T-cell (primary cell): ENCODE measurements at regions not wholly inside any gene's neighbourhood (a gene's known extent, or its start where the extent isn't known, plus 50 kb on each side); places are given as distances from the start of the nearest gene placed in this dataset.

Experiments
- ATAC-seq, 4 experiments: fragments of 200-7000 bp in 3 of 4; fragments of 150-1000 bp in 1 of 4; cut with Tn5 transposase; replicated peaks in 1 of 4; 1 replicate in 3 of 4; 2 replicates in 1 of 4; pipeline ENCODE4 v1.10.0; 2021; ENCODE audit warnings: moderate library complexity in 3 of 4, mild to moderate bottlenecking in 2 of 4, moderate number of reproducible peaks in 1 of 4
- CTCF ChIA-PET, 2 donors: fragments of 300-600 bp; sonication (Branson Sonifier 250); formaldehyde crosslinking; loops; one replicate each; lab custom pipeline; 2022; ENCODE audit warnings: antibody characterized with exemption in 2 of 2; lab: Charles Lee
- POLR2A ChIA-PET, 2 donors: fragments of 300-600 bp; sonication (Branson Sonifier 250); formaldehyde crosslinking; loops; one replicate each; lab custom pipeline; 2022; ENCODE audit warnings: antibody characterized with exemption in 2 of 2; lab: Charles Lee
- DNase-seq, 35 experiments: peaks; one replicate each; pipeline versions ENCODE4 v3.0.0 to v3.0.0-alpha.2; 2013 to 2023
- H3K27ac ChIP-seq: one replicate; pipeline ENCODE4 v1.5.1; 2013; ENCODE audit warnings: low read length
- H3K27me3 ChIP-seq, 2 experiments: replicated peaks in 1 of 2; 1 replicate in 1 of 2; 2 replicates in 1 of 2; pipeline versions ENCODE4 v1.6.1 to v1.7.0; 2013; ENCODE audit warnings: low read length in 1 of 2, mixed read lengths in 1 of 2; ENCODE audit not compliant: control insufficient read depth in 2 of 2, insufficient read depth in 2 of 2; ENCODE audit errors: extremely low read depth in 1 of 2
- H3K36me3 ChIP-seq, 2 donors: 1 replicate in 1 of 2; 2 replicates in 1 of 2; pipeline versions ENCODE4 v1.6.1 to v1.7.0; 2013; ENCODE audit warnings: low read length in 1 of 2; ENCODE audit not compliant: control insufficient read depth in 2 of 2, insufficient read depth in 1 of 2; ENCODE audit errors: extremely low read depth in 1 of 2
- H3K4me1 ChIP-seq, 2 experiments: 1 replicate in 1 of 2; 2 replicates in 1 of 2; pipeline versions ENCODE4 v1.6.1 to v1.7.0; 2013; ENCODE audit warnings: low read length in 2 of 2, mixed read lengths in 1 of 2; ENCODE audit not compliant: insufficient read depth in 2 of 2, control insufficient read depth in 1 of 2; ENCODE audit errors: extremely low read depth in 1 of 2
- H3K4me3 ChIP-seq, 2 donors: 1 replicate in 1 of 2; 2 replicates in 1 of 2; pipeline versions ENCODE4 v1.5.1 to v1.7.0; 2013; ENCODE audit warnings: mild to moderate bottlenecking in 2 of 2, low read length in 1 of 2, moderate library complexity in 1 of 2; ENCODE audit not compliant: control insufficient read depth in 1 of 2; ENCODE audit errors: extremely low read depth in 1 of 2
- H3K9me3 ChIP-seq: 2 replicates; pipeline ENCODE4 v1.7.0; 2013
- H3K27ac Mint-ChIP-seq, 2 donors: one replicate each; pipeline ENCODE4 v1.8.0; 2020 to 2021; ENCODE audit warnings: mild to moderate bottlenecking in 2 of 2, mixed read lengths in 2 of 2
- H3K27me3 Mint-ChIP-seq, 2 donors: one replicate each; pipeline ENCODE4 v1.8.0; 2021 to 2022; ENCODE audit warnings: mixed read lengths in 2 of 2
- H3K36me3 Mint-ChIP-seq: one replicate; pipeline ENCODE4 v1.8.0; 2021; ENCODE audit warnings: mixed read lengths
- H3K4me1 Mint-ChIP-seq, 3 donors: one replicate each; pipeline ENCODE4 v1.8.0; 2020 to 2022; ENCODE audit warnings: mixed read lengths in 3 of 3, mild to moderate bottlenecking in 1 of 3
- H3K4me3 Mint-ChIP-seq, 3 donors: one replicate each; pipeline ENCODE4 v1.8.0; 2020 to 2022; ENCODE audit warnings: mild to moderate bottlenecking in 3 of 3, mixed read lengths in 3 of 3, moderate library complexity in 3 of 3
- H3K9me3 Mint-ChIP-seq, 3 donors: one replicate each; pipeline ENCODE4 v1.8.0; 2020 to 2022; ENCODE audit warnings: mixed read lengths in 3 of 3
- WGBS: methylation state at CpG from one replicate; pipeline ENCODE4 v1.1.5; 2013; ENCODE audit warnings: missing lambda C conversion rate; ENCODE audit not compliant: insufficient coverage; 5-methylcytosine and 5-hydroxymethylcytosine counted together

DNA sequence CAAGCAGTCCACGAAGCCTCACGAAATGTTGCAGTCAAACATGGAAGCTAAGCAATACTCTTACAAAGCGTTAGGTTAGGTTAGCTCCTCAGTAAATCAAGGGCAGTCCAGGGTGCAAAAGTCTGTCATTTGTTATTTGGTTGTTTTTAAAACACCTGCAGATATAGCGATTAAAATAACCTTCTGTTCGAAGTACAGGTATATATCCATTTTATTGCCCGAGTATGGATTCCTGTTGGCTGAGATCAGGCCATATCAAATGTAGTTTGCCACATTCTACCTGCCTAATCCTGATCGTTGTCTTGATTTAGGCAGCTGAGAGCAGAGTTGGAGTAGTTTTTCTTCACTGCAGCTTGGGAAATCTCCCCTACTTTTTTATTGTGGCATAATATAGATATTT is 99.5 kb upstream of the EPB41L3 start:
- CTCF ChIA-PET: no interaction called here
- no peaks in the 10 kb centered on the region for H3K4me1 Mint-ChIP-seq

DNA sequence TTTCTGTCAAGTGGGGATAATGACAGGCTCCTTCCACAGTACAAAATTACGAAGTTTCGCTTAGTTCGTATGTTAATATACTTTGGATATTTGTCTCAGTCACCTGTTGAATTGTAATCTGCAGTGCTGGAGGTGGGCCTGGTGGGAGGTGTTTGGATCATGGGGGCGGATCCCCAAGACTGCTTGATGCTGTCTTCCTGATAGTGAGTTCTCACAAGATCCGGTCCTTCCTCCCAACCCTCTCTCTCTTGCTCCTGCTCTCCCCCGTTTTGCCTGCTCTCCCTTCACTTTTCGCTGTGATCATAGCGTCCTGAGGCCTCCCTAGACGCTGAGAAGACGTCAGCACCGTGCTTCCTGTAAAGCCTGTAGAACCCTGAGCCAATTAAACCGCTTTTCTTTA is 97.1 kb upstream of the EPB41L3 start:
- Histone ChIP-seq H3K27ac (no peak overlapping the region), H3K27me3 (peaks cover 2% of the 10 kb centered on the region in 2 experiments), H3K4me3 (no peak overlapping the region), H3K4me1 (no peaks in the 10 kb centered on the region), H3K9me3 (no peaks in the 10 kb centered on the region), H3K36me3 (no peaks in the 10 kb centered on the region)
- Mint-ChIP-seq H3K4me3 (no peak overlapping the region), H3K27ac (no peak overlapping the region), H3K4me1 (no peaks in the 10 kb centered on the region), H3K9me3 (peaks cover 0 to 5% (median 0%) of the 10 kb centered on the region in 3 donors), H3K36me3 (no peaks in the 10 kb centered on the region), H3K27me3 (peaks cover 19 to 30% of the 10 kb centered on the region in 2 donors)
- DNase-seq: no peak
- no peak for ATAC-seq
- WGBS: 79% methylated on average over 7 of the region's 12 CpGs
- POLR2A ChIA-PET: no interaction called here
- CTCF ChIA-PET: interaction anchor here in 1 of 2 donors (0.6 kb wide), 1 partner anchor 230 kb away, joined by 3 read pairs; no protein-coding TSS in a partner anchor

More for the DNA sequence above, 99.5 kb upstream of the EPB41L3 start:
- DNase-seq (no peak), ATAC-seq (no peak)
- POLR2A ChIA-PET: interaction anchor here in 1 of 2 donors (0.5 kb wide), 1 partner anchor 12 kb away, joined by 3 read pairs; no protein-coding TSS in a partner anchor
- Histone ChIP-seq H3K36me3 (no peaks in the 10 kb centered on the region), H3K4me1 (no peaks in the 10 kb centered on the region), H3K4me3 (no peak overlapping the region), H3K27me3 (peaks cover 2% of the 10 kb centered on the region in 2 experiments), H3K27ac (no peak overlapping the region), H3K9me3 (no peaks in the 10 kb centered on the region)
- 94% methylated on average over 3 of the region's 7 CpGs for WGBS
- Mint-ChIP-seq H3K27ac (no peak overlapping the region), H3K9me3 (no peaks in the 10 kb centered on the region), H3K36me3 (no peaks in the 10 kb centered on the region), H3K27me3 (peaks cover 18 to 34% of the 10 kb centered on the region in 2 donors), H3K4me3 (no peak overlapping the region)

DNA sequence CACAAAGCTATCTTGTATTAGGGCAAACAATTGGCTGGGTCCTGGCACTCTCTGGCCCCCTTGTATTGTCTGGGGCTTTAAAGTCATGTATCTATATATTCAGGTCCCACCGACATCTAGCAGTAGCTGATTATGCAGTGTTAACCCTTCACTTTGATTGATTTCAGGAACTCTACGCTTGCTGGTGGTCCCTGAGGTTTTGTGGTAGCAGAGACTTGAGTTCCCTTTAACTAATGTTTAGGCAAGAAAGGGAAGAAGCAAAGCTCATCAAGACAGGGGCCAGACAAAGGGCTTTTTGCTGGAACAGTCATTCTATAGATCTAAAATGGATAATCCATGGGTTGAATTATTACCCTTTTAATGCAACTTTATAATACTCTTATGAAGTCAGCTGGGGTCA is 95.3 kb upstream of the EPB41L3 start:
- peaks cover 0 to 5% (median 0%) of the 10 kb centered on the region in 3 donors for H3K9me3 Mint-ChIP-seq

DNA sequence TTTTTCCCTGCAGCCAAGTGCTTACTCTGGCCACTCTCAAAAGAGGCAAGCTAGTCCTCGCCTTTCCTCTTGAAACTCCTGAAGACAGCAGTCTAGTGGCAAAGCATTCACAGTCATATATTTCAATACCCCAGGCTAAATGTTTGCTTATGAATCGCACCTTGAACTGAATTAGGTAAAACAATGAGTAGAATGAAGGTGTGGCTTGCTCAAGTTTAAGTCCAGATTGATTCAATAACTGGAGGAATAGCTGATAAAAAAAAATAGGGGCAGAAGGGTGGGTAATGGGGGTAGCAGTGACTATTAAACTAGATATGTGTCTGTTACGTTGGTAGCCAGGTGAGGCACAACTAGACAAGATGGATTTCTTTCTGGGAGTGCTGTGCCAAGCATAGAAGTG is 88.2 kb upstream of the EPB41L3 start:
- Mint-ChIP-seq H3K36me3 (no peaks in the 10 kb centered on the region), H3K9me3 (peaks cover 0 to 5% (median 0%) of the 10 kb centered on the region in 3 donors), H3K27me3 (peaks cover 28 to 35% of the 10 kb centered on the region in 2 donors), H3K27ac (no peak overlapping the region), H3K4me1 (peaks cover 0 to 9% (median 7%) of the 10 kb centered on the region in 3 donors), H3K4me3 (no peak overlapping the region)
- Histone ChIP-seq H3K27me3 (peaks cover 4 to 29% of the 10 kb centered on the region in 2 experiments), H3K4me3 (no peak overlapping the region), H3K27ac (no peak overlapping the region), H3K4me1 (peaks cover 0 to 22% of the 10 kb centered on the region in 2 experiments), H3K36me3 (no peaks in the 10 kb centered on the region), H3K9me3 (no peaks in the 10 kb centered on the region)
- 30% methylated on average over 2 of the region's 3 CpGs for WGBS
- DNase-seq (no peak), ATAC-seq (no peak)
- ChIA-PET POLR2A (no interaction called here), CTCF (no interaction called here)

More for the DNA sequence above, 95.3 kb upstream of the EPB41L3 start:
- no peak overlapping the region for H3K27ac ChIP-seq
- ATAC-seq (no peak), DNase-seq (no peak)
- Mint-ChIP-seq H3K4me3 (no peak overlapping the region), H3K27me3 (peaks cover 17 to 27% of the 10 kb centered on the region in 2 donors), H3K36me3 (no peaks in the 10 kb centered on the region), H3K4me1 (no peaks in the 10 kb centered on the region), H3K27ac (no peak overlapping the region)
- H3K36me3 ChIP-seq: no peaks in the 10 kb centered on the region
- H3K4me1 ChIP-seq: no peaks in the 10 kb centered on the region
- no CpG with 5 or more reads among the region's 2 CpGs for WGBS
- peaks cover 0 to 2% of the 10 kb centered on the region in 2 experiments for H3K27me3 ChIP-seq
- ChIA-PET POLR2A (no interaction called here), CTCF (no interaction called here)
- no peaks in the 10 kb centered on the region for H3K9me3 ChIP-seq
- H3K4me3 ChIP-seq: no peak overlapping the region

DNA sequence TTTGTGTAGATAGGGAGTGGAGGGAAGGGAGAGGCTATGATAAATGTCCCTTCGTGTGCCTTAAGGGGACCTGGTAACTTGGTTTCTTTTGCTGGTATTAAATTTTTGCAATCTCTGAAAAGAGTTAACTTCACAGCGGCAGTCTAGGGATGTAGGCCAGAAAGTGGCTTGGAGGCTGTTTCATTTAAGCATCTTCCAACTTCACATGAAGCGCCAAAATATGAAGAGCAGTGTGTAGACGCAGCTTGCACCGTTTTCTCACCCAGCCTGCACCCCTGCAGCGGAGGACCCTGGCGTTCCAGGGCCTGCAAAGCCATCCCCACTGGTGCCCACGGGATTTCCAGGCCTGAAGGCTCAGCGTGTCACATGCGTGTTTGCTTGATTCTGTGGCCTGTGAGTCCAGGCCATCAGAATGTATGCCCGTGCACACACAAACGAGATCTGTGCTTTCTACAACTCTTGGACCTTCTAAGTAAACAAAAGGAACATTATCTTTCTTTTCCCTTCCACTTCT is 87.2 kb upstream of the EPB41L3 start:
- H3K4me1 ChIP-seq: peaks cover 0 to 22% of the 10 kb centered on the region in 2 experiments
- WGBS: 70% methylated on average over 10 of the region's 12 CpGs
- H3K27me3 ChIP-seq: peaks cover 9 to 29% of the 10 kb centered on the region in 2 experiments
- Mint-ChIP-seq H3K4me1 (peaks cover 0 to 9% (median 7%) of the 10 kb centered on the region in 3 donors), H3K36me3 (no peaks in the 10 kb centered on the region), H3K27me3 (peaks cover 26 to 30% of the 10 kb centered on the region in 2 donors), H3K27ac (no peak overlapping the region), H3K9me3 (peaks cover 0 to under 1% (median 0%) of the 10 kb centered on the region in 3 donors), H3K4me3 (peak overlapping the region in 2 of 3 donors; percentile 15 to 64)
- H3K27ac ChIP-seq: no peak overlapping the region
- DNase-seq (no peak), ATAC-seq (no peak)
- no peaks in the 10 kb centered on the region for H3K9me3 ChIP-seq
- POLR2A ChIA-PET: interaction anchor here in 1 of 2 donors (0.6 kb wide), 1 partner anchor 12 kb away, joined by 3 read pairs; no protein-coding TSS in a partner anchor
- H3K36me3 ChIP-seq: no peaks in the 10 kb centered on the region
- no peak overlapping the region for H3K4me3 ChIP-seq
- CTCF ChIA-PET: no interaction called here

DNA sequence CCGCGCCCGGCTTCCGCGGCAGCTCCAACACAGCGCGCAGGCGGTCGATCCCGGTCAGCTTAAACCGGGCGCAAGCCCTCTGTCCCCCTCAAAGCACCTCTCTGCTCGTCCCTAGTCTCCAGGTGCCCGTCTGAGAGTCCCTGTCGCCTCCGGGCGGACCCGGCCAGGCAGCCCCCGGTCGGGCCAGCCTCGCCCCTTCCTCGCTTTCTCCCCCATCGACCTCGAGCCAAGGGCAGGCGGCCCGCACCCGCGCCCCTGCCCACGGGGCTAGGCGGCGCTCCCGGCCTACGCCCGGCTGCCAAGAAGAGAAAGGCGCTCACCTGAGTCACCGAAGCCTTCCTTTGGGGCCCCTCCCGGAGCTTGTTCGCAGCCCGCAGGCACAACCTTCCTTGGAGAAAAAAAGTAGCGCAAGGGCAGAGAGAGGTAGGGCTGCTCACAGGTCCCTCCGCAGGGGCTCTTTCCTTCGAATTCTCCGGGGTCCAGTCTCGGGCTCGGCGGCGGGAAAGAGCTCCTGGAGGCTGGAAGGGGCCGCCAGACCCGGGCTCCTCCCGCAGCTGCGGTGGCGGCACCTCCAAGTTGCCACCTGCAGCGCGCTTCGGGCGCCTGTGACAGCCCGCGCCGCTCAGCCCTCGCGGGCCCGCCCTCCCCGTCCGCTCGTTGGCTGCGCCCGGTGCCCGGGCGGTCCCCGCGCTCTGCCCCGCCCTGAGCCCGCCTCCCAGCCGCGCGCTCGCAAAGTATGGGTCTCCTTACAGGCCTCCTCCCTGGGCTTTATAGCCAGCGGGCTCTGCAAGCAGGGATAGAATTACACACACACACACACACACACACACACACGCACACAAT is 86.5 kb upstream of the EPB41L3 start:
- H3K9me3 ChIP-seq: no peaks in the 10 kb centered on the region
- peaks cover 16 to 29% of the 10 kb centered on the region in 2 experiments for H3K27me3 ChIP-seq
- Mint-ChIP-seq H3K4me3 (peak overlapping the region in 2 of 3 donors; percentile 7 to 64), H3K27ac (no peak overlapping the region), H3K9me3 (no peaks in the 10 kb centered on the region), H3K36me3 (no peaks in the 10 kb centered on the region), H3K27me3 (peaks cover 26 to 29% of the 10 kb centered on the region in 2 donors), H3K4me1 (peaks cover 0 to 9% (median 7%) of the 10 kb centered on the region in 3 donors)
- POLR2A ChIA-PET: no interaction called here
- peaks cover 0 to 22% of the 10 kb centered on the region in 2 experiments for H3K4me1 ChIP-seq
- ATAC-seq (peak in 3 of 4 experiments; percentile 45 to 82 (median 76)), DNase-seq (peak in 14 of 35 experiments; percentile 5 to 40 (median 20))
- H3K36me3 ChIP-seq: no peaks in the 10 kb centered on the region
- CTCF ChIA-PET: no interaction called here
- 2% methylated on average over 60 of the region's 79 CpGs for WGBS
- peak overlapping the region in 1 of 2 donors; percentile 20 for H3K4me3 ChIP-seq
- no peak overlapping the region for H3K27ac ChIP-seq
